ENCODE measurements at regions not wholly inside any gene's neighbourhood (a gene's known extent, or its start where the extent isn't known, plus 50 kb on each side); places are given as distances from the start of the nearest gene placed in this dataset.

DNA sequence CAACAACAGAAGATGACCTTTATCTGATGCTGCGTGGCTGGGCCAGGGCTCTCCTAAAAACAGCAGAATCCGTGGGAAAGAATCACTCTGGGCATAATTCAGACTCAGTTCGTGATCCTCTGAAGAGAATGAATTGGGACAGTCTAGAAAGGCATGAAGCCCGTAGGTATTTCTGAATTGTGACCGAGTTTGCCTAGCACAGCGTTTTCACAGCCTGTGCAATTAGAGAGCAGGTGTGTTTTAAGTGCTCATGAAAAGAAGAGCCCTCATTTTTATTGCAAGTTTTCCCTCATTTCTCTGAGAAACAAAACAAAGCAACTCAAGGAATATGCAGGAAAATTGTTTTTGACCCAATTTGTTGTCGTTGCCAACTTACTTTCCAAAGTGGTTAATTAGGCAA, 366.2 kb downstream of the WDR11 start:
- ATAC-seq, result no peak
- Histone ChIP-seq H3K4me3 (no peak overlapping the region), H3K27ac (peak overlapping the region in 1 of 4 donors; percentile 55), H3K27me3 (no peaks in the 10 kb centered on the region), H3K36me3 (no peaks in the 10 kb centered on the region), H3K9me3 (no peaks in the 10 kb centered on the region), H3K4me1 (peaks cover 0 to 17% (median 0%) of the 10 kb centered on the region in 3 donors)
- TF ChIP-seq POLR2AphosphoS5 (IDR thresholded peaks at IDR 0.05), result no peak
- TF ChIP-seq, protein P1, sequence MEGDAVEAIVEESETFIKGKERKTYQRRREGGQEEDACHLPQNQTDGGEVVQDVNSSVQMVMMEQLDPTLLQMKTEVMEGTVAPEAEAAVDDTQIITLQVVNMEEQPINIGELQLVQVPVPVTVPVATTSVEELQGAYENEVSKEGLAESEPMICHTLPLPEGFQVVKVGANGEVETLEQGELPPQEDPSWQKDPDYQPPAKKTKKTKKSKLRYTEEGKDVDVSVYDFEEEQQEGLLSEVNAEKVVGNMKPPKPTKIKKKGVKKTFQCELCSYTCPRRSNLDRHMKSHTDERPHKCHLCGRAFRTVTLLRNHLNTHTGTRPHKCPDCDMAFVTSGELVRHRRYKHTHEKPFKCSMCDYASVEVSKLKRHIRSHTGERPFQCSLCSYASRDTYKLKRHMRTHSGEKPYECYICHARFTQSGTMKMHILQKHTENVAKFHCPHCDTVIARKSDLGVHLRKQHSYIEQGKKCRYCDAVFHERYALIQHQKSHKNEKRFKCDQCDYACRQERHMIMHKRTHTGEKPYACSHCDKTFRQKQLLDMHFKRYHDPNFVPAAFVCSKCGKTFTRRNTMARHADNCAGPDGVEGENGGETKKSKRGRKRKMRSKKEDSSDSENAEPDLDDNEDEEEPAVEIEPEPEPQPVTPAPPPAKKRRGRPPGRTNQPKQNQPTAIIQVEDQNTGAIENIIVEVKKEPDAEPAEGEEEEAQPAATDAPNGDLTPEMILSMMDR (IDR thresholded peaks at IDR 0.05), result no peak
- no peak for TF ChIP-seq EP300 (IDR thresholded peaks at IDR 0.05)
- TF ChIP-seq POLR2A (IDR thresholded peaks at IDR 0.05), result no peak
- 76 to 93% methylated on average over 4 to 7 of the region's 7 CpGs for WGBS, 2 donors (ENCODE audit: low coverage in 1 of 2)

DNA sequence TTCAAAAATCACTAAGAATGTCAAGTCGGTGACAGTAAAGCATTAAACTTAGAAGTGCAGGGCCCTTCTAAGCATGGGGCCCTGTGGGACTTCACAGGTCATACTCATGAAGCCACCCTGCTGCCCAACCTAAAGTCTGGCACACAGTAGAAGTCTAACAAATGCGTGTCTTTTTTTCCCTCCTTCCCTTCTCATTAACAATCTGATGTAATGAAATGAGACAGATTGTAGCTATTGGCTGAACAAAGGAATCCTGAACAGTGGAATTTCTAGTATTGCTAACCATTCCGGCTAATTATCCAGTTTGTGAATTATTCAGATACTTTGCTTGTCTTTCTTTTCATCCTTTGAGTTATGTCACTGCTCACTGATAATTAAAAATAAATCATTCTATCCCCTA, 369.9 kb downstream of the WDR11 start:
- Histone ChIP-seq H3K4me3 (no peak overlapping the region), H3K27me3 (no peaks in the 10 kb centered on the region), H3K27ac (no peak overlapping the region), H3K4me1 (peaks cover 0 to 12% (median 0%) of the 10 kb centered on the region in 3 donors), H3K9me3 (no peaks in the 10 kb centered on the region), H3K36me3 (no peaks in the 10 kb centered on the region)
- no peak for ATAC-seq
- no peak for TF ChIP-seq POLR2AphosphoS5 (IDR thresholded peaks at IDR 0.05)
- TF ChIP-seq EP300 (IDR thresholded peaks at IDR 0.05), result no peak
- TF ChIP-seq, protein P1 (IDR thresholded peaks at IDR 0.05), result no peak
- no peak for TF ChIP-seq POLR2A (IDR thresholded peaks at IDR 0.05)
- WGBS, 2 donors (ENCODE audit: low coverage in 1 of 2), result 80 to 85% methylated on average over 2 to 3 of the region's 3 CpGs

DNA sequence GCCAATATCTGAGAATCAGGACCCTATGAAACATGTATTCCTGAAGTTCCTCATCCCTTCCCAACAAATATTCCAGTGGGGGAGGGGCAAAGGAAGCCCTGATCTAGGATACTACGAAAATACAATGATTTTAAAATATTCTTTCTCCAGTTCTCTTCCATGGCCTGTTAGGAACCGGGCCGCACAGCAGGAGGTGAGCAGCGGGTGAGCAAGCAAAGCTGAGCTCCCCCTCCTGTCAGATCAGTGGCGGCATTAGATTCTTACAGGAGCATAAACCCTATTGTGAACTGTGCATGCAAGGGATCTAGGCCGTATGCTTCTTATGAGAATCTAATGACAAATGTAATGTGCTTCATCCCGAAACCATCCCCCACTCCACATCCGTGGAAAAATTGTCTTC, 370.8 kb downstream of the WDR11 start:
- Histone ChIP-seq H3K27me3 (no peaks in the 10 kb centered on the region), H3K4me1 (peaks cover 0 to 7% (median 0%) of the 10 kb centered on the region in 3 donors), H3K27ac (no peak overlapping the region), H3K9me3 (no peaks in the 10 kb centered on the region), H3K36me3 (no peaks in the 10 kb centered on the region), H3K4me3 (no peak overlapping the region)
- TF ChIP-seq EP300 (IDR thresholded peaks at IDR 0.05) (no peak), POLR2A (IDR thresholded peaks at IDR 0.05) (no peak), POLR2AphosphoS5 (IDR thresholded peaks at IDR 0.05) (no peak)
- TF ChIP-seq, protein P1 (IDR thresholded peaks at IDR 0.05), result no peak
- WGBS, 2 donors (ENCODE audit: low coverage in 1 of 2), result 84% methylated on average over 5 of the region's 8 CpGs; no CpG with 5 or more reads in 1 of the 2 donors
- no peak for ATAC-seq

DNA sequence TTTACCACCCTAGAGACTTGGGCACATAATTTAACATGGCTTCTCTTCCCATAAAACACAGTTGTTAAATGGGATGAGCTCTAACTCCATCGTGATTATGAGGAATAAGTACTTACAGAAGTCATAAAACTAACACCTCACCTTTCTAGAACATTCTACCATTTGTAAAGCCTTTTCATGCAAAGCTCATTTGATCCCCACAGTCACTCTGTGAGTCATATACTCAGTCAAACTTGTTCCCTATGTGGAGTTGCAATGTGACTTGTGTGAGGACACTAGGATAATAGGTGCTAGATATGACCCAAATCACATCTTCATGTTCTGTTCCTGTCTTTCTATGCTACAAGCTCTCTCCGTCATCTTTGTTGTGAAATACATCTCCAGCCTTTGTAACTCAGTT, 371.7 kb downstream of the WDR11 start:
- no peaks in the 10 kb centered on the region for H3K36me3 ChIP-seq
- H3K4me3 ChIP-seq, result no peak overlapping the region
- WGBS, 2 donors (ENCODE audit: low coverage in 1 of 2), result 76 to 94% methylated on average over 2 of the region's 2 CpGs
- no peak overlapping the region for H3K27ac ChIP-seq
- H3K9me3 ChIP-seq, result no peaks in the 10 kb centered on the region
- no peaks in the 10 kb centered on the region for H3K4me1 ChIP-seq
- no peaks in the 10 kb centered on the region for H3K27me3 ChIP-seq
- no peak for TF ChIP-seq POLR2A (IDR thresholded peaks at IDR 0.05)
- no peak for ATAC-seq

DNA sequence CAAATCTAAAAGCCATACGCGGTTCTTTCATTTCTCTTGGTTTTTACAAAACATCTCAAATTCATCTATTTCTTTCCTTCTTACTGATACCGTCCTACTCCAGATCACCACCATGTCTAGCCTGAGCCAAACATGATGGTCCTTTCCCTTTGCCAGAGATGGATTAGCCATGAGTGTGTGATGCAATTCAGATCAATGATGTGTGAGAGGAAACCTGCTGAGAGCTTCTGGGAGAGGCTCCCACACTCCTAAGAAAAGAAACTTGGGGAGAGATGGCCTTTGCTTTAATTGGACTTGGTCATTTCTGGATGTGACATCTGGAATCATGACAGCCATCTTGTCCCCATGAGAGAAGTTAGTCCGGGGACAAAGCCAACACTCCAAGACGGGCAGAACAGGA, 367.2 kb downstream of the FGFR2 start:
- WGBS, 2 donors (ENCODE audit: low coverage in 1 of 2), result 65 to 80% methylated on average over 2 to 5 of the region's 5 CpGs
- ATAC-seq, result no peak
- TF ChIP-seq POLR2A (IDR thresholded peaks at IDR 0.05) (no peak), EP300 (IDR thresholded peaks at IDR 0.05) (no peak), POLR2AphosphoS5 (IDR thresholded peaks at IDR 0.05) (no peak)
- TF ChIP-seq, protein P1 (IDR thresholded peaks at IDR 0.05), result no peak

More for the DNA sequence above, 367.2 kb downstream of the FGFR2 start:
- no peak overlapping the region for H3K27ac ChIP-seq
- no peak overlapping the region for H3K4me3 ChIP-seq
- H3K36me3 ChIP-seq, result no peaks in the 10 kb centered on the region
- H3K4me1 ChIP-seq, result no peaks in the 10 kb centered on the region
- no peaks in the 10 kb centered on the region for H3K27me3 ChIP-seq
- no peaks in the 10 kb centered on the region for H3K9me3 ChIP-seq

All from gastroesophageal sphincter (tissue), 4 donors.